Stimulated activated CD8-positive, alpha-beta memory T cell treated with anti-CD3 and anti-CD28 coated beads, Interleukin-7, amount 100 ng/mL, for 4 hours (primary cell): ENCODE measurements at regions not wholly inside any gene's neighbourhood (a gene's known extent, or its start where the extent isn't known, plus 50 kb on each side); places are given as distances from the start of the nearest gene placed in this dataset.

Experiments used
- DNase-seq, 2 donors: peaks; one replicate each; pipeline ENCODE4 v3.0.0-alpha.2; 2020; ENCODE audit warnings: low read depth in 2 of 2

DNA sequence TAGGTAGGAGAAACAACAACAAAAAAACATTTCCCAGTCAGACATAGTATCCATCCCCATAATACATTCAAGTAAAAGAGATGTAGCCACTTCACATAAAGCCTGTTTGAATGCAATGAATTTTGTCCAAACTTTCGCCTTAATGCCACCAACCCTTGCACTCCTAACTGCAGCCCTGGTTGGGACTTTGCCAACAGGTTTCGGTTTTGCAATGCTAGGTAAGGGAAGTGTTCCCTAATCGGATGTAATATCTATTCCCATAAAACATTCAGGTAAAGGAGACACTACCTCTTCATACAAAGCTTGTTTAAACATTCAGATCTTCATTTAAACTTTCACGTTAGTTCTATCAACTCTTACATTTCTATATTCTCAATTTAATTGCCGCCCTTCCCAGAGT lies 336.1 kb downstream of the DRD1 start:
- DNase-seq: no peak

DNA sequence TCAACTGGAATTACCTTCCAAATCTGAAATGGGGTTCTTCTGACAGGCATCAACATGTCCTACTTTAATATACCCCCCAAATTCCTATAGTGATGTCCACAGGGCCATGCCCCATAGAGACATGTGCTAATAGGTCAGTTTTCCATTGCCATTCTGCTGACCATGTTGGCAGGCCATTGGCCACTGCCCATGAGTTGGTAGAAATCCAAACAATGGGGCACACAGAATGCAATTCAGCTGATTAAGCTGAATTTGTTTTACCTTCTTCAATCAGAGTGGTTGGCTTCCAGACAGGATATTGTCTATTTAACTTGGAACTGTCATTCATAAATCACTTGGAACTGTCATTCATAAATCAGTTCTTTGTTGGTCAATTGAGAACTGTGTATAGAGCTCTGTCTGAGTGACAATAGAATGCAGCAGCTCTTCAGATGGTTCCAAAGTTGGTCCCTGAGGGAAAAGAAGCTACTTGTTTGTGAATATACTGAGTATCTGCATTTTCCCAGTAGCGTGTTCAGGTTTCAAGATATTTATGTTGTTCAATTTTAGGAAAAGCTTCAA lies 336.9 kb downstream of the DRD1 start:
- no peak for DNase-seq

DNA sequence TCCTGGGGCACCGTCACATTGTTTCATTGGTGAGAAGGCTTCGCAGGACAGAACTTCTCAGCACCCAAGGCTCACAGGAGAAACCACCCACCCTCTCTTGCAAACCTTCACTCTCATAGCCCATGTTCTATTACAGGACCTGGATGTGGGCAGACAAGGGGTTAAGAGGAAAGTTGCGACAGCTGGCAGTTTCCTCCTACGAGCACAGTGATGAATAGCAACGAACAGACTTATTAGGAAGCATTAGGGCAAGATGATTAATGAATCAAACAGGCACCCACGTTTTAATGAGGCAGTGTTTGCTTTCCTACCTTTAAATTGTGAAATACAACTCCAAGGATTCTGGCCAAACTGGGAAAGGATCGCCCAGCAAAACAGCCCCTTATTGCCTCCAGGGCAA lies 339.3 kb downstream of the DRD1 start:
- DNase-seq: no peak

DNA sequence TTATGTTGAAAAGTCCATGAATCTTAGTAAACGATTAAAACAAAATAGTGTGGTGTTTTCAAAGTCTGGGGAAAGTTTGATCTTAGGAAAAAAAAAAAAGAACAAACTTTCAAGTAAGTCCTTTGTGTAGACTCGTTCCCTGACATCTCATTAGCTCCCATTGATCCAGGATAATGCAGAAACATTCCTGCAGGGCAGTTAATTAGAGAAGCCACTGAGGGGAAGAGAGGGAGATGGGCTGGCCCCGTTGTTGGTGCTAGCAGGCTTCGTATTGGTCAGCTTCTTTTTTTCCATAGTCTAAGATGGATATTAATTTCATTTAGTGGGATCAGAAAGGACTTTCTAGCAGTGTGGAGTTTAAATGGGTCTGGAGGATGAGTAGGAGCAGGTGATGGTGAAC lies 340.2 kb downstream of the DRD1 start:
- DNase-seq: no peak

DNA sequence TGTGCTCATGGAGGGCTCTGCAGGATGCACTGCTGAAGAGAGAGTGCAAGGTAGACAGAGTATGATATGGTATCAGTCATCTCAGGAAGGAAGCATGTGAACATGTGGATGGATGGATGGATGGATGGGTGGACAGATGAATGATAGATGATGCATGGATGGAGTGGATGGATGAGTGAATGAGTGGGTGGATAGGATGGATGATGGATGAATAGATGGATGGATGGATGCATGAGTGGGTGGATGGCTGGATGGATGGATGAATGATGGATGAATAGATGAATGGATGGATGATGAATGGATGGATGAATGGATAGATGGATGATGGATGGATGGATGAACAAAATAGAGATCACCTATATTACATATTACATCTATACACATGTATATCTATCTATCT lies 341.3 kb downstream of the DRD1 start:
- no peak for DNase-seq

DNA sequence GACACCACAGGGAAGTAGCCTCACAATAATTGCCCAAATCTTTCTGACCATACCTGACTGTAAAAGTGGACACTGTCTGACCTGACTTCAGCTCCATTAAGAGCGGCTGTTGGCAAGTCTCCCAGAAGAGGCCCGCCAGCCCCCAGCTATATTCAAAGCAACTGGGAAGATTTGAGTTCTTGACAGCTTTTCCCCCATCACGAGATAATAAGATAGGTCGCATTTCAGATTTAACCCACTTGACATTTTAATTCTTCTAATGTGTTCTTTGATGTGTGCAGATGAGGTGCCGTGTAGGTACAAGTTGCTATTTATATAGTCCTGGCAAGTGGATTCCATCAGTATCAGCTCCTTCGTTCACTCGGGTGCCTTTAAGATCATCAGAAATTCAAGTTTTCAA lies 345.7 kb downstream of the DRD1 start:
- DNase-seq: no peak

DNA sequence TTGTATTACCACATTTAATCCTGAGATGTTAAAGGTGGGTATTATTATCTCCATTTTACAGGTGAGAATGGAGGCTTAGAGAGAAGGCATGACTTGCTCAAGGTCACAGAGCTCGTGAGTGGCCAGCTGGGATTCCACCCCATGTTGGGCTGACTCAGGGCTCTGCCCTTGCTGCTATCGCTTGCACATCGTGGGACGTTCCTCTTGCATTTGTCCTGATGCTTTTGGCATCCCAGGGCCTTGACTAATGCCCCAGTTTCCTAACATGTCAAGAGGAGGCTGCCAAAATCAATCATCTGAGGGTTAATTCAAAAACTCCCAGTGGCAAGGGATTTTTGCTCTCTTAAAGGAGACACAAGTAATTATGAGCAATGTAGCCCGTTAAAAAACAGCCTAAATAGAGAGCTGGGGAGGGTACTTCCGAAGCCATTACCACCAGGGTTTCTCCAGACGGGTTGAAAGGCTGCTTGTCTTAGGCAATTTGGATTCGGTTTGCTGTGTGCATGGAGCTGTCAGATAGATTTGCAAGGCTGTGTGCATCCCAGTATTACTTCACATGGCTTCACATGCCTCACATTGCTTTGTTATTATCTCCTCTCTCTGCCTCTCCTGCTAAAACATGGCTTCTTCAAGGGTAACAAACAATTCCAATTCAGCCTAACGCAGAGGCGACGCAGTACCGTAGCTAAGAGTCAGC lies 347.4 kb downstream of the DRD1 start:
- no peak for DNase-seq

DNA sequence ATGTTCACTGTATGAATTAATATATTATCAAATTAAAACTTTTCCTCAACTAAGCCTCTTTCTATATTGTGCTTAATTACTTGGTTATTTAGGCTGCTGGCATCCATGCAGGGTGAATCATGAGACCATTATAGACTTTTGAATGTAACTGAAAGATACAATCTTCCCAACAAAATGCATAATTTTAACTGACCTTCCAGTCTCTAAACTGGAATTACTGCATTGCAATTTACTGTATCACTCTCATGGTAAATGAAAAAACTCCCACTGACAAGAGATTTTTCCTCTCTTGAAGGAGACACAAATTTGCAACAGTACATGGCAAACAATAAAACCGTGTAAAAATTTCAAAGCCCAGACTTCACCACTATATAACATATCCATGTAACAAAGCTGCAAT lies 349.5 kb downstream of the DRD1 start:
- DNase-seq: no peak

DNA sequence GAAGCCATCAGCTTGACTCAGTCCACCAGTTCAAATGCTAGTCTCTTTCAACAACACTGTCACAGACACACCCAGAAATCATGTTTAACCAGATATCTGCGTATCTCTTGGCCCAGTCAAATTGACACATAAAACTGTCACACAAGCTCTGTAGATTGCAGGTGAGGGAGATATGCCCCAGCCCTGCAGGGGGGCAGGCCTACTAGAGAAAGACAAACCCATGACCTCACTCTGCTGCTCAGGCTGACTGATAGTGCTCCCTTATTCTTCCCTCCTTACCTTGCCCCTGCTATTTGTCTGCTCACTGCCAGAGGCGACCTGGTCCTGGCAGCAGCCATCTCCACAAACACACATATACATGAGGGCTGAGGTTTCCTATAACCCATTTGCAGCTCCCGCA lies 351.3 kb downstream of the DRD1 start:
- no peak for DNase-seq

DNA sequence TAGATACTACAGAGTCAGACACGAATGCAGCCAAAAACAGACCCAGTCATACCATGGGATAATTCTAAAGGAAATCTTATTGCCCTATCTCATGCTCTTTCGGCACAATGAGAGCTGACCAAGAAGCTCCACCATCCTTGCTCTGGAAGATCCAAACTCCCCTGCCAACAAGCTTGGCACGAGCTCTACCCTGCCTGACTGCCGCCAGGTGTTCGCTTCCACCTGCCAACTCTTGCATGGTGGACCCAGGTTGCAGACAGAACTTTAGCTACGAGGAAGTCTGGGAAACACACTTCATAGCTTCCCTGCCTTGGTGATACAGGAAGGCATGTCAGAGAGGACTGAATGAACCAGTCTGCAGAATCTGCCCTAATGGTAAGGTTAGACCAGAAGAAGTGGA lies 355.0 kb downstream of the DRD1 start:
- DNase-seq: no peak

DNA sequence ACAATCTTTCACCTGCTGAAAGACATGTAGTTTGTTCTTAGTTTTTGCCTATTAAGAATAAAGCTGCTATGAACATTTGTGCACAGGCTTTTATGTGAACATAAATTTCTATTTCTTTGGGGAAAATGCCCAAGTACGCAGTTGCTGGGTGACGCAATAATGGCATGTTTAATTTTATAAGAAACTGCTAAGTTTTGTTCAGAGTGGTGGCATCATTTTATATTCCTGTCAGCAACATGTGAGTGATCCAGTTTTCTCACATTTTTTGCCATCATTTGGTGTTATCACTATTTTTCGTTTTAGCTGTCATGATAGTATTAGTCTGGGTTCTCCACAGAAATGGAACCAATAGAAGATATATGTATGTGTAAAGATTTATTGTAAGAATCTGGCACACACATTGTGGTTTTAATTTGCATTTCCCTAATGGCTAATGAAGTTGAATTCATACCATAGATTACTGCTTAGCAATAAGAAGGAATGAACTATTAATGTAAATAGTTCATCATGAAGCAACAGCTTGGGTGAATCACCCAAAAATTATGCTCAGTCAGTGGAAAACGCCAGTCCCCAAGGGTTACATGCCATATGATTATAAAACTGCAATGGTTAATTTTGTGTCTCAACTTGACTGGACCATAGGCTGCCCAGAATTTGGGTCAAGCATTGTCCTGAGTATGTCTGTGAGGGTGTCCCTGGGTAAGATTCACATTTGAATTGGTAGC lies 358.6 kb downstream of the MSX2 start:
- no peak for DNase-seq

DNA sequence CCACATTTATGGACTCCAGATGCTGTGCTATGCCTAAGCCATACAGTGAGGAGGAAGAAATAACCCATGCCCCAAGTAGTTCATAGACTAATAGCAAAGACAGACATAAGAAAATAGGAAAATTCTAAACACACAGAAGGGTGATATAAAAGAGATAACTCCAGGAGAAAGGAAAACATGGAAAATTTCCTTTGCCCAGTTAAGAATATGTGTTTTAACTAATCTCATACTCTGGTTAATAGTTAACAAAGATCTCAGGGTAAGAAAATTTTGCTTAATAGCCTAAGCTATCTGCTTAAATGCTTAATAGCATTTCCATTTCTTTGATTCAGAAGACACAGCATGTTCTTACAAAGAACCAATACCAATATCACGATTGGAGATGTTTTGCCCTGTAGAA lies 358.0 kb downstream of the MSX2 start:
- no peak for DNase-seq

DNA sequence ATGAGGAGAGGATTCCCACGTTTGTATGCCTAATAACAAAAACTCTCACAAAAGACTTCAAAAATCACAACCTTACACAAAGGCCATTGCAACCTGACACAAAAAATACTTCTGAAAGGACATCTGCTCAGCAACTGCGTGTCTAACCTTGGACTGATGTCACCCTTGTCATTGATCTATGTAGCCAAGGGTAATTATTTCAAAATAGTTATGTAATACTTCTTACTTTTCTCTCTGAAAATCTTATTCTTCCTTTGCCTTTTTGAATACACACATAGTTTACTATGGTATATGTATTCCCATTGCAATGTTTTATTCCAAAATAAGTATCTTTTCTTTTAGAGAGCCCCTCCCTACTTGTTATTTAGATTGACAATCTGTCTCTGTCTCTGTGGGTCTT lies 355.3 kb downstream of the MSX2 start:
- DNase-seq: no peak

DNA sequence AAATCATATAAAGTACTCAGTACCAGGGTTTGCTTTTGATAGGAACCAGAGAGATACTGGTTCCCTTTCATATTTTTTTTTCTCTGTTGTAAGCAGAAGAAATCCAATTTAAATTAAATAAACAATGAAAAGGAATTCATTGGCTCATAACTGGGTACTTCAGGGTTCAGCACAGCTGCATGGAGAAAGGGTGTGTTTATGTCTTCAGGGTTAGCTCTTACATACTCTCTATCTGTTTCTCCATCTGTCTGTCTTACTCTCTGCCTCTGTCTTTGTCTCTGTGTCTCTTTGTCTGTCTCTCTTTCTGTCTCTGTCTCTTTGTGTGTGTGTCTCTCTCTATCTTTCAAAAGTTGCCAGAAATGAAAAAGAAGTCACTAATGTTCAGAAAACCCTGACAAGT lies 345.9 kb downstream of the MSX2 start:
- no peak for DNase-seq

DNA sequence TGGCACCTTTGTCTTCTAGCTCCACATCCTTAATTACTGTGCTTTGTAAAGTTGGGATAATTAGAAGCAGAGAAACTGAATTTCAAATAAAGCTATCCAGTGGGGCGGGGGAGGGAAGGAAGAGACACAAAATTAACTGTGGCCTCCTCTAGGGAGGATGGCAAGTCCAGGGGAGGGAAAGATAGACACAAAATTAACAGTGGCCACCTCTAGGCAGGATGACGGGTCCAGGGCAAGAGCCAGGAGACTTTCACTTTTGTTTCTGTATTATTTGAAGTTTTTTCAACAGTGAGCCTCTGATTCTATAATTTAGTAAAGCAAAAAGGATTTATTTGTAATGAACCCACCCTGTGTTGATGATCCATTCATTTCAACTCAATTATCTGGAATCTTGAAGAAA lies 335.9 kb downstream of the MSX2 start:
- DNase-seq: no peak

DNA sequence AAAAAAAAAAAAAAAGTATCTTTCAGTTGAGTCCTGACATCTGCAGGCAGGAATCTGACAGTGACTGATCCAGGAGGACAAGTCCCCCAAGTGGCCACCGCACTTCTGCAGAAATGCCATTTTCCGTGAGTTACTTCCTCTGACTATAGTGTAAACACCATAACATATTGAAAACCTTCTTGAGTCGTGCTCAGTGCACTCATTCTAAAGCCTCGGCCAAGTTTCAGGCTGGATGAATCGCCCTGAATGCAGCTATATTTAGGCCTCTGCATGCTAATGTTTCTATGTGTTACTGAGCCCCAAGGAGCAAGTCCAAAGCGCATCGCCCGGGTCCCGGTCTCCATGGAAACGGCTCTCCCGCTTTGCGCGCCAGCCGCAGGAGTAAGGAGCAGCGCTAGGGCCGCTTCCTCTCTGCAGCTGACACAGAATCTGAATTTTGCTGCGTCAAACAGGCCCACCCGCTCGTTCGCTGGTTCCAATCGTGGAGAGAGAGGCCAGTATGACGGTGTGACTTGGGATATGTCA lies 335.4 kb downstream of the MSX2 start:
- DNase-seq: no peak

DNA sequence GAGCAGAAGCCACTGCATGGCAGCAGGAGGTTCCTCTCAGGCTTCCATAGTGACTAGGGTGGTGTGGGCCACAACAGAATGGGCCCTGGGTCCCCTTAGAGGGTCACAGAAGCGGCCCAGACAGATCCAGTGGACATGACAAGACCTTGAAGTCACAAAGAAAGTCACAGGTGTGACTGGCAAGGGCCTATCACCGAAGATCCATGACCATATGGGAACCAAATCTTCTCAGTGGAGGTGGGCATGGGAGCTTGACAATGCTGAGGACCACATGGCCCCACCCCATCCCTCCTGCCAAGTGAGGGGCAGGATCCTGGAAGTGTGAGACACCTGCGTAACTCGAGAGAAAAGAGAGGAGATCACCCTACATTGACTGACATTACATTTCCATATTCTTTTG lies 332.4 kb downstream of the MSX2 start:
- DNase-seq: no peak

DNA sequence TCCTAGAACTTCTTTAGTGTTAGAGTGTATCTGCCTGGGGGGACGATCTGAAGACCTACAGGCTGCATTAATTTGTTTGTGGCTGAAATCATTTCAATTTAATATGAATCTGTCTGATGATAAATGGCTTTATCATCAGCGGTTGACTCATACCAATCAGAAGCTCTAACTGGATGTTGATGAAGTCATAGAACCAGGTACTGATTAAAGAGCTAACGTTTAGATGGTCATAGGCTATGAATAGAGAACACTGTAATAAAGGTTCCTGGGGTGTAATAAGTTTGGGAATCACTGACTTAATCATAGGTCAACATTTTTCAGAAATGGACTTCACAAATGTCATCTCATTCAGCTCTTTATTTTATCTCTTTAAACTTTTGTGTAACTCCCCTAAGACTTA lies 329.9 kb downstream of the MSX2 start:
- no peak for DNase-seq

DNA sequence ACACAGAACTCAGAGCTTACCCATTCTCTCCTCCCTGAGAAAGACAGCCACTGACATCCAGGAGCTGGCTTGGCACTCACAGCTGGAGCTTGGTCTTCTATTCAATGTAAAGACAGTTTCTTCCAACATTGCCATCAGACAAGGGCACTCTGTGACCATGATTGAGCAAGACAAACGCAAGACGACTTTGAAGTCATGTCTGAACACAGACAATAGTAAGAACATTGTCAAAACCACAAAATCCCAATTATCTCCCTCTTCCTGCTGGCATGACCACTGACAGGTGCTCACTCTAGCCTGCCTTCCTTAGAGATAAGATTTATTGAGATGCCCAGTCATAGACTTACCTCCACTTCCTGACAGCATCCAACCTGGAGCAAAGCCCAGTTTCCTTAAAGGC lies 328.0 kb downstream of the MSX2 start:
- DNase-seq: no peak

DNA sequence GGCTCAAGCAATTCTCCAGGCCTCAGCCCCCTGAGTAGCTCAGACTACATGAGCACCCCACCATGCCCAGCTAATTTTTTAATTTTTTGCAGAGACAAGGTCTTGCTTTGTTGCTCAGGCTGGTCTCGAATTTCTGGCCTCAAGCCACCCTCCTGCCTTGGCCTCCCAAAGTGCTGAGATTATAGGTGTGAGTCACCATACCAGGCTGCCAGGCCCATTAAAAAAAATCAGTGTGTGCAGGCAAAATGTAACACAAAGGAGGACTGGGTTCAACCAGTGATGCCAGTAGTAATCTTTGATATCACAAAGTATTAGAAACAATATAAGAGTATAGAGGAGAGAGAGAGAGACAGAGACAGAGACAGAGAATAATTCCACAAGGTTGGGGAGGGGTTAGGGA lies 322.7 kb downstream of the MSX2 start:
- DNase-seq: no peak

DNA sequence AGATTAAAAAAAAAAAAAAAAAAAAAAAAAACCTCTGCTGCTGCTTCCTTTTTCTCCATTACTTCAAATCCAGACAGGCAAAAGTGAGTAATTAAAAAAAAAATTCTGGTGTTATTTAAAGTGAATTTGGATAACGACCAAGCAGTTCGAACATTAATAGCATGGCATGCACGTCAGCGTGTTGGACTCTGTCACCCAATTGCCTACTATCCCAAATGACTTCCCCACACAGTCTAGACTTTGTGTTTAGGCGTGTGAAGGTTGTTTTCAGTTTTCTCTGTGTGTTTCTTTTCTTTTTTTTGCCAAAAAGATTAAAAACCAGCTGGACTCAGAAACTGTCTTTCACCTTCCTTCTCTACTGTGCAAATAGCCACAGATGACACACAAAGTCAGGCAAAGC lies 321.4 kb downstream of the MSX2 start:
- no peak for DNase-seq

DNA sequence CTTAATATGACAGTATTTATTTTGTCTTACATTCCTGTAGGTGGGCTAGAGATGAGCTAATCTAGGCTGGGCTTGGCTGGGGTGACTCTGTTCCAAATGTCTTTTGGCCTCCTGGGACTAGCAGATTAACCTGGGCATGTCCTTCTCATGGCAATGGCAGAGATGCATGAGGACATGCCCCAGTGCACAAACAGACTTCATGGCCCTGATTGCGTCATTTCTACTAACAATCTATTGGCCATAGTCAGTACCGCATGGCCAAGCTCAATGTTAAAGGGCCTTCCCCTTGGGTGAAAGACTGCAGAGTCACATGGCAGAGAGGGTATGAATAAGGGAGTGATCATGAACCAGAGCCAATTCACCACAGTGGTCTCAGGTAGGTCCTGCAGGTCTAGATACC lies 313.4 kb downstream of the MSX2 start:
- DNase-seq: no peak

DNA sequence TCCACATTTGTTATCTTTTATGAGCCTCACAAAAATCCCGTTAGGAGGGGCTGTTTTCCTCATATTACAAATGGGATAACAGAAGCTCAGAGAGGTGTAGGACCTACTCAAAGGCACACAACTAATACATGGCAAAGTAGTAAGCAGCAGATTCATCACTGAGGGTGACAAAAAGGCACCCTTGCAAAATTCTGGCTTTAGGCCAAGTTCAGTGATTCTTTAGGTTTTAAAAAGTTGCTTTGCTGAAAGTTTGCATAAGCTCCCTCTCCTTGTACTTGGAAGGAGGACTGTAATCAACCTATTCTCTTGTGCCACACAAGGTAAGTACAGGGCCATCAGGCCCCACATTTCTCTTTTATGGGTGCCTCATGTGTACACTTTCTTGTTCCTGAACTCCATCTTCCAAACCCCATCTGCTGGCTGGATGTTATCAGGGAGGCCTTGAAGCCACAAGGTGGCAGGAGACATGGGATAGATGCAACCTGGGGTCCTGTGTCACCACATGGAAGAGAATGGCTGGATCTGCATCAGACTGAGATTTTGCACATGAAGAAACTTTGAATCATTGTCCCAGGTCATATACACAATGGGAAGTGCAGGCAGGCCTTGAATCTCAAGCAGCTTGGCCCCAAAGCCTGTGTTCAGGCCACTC lies 311.6 kb downstream of the MSX2 start:
- no peak for DNase-seq
